Ascending aorta (tissue), 2 donors: ENCODE measurements at regions not wholly inside any gene's neighbourhood (a gene's known extent, or its start where the extent isn't known, plus 50 kb on each side); places are given as distances from the start of the nearest gene placed in this dataset.

Source experiments
- DNase-seq, 2 donors: peaks; one replicate each; pipeline ENCODE4 v3.0.0-alpha.2; 2019; ENCODE audit warnings: low spot score in 2 of 2
- H3K27ac ChIP-seq, 2 donors: fragments of 200-600 bp; sonication (generic); one replicate each; pipeline ENCODE4 v1.5.1; 2016 to 2017; ENCODE audit warnings: mild to moderate bottlenecking in 1 of 2
- H3K27me3 ChIP-seq: fragments of 200-600 bp; sonication (generic); one replicate; pipeline ENCODE4 v1.5.1; 2017
- H3K36me3 ChIP-seq, 2 donors: fragments of 200-600 bp; sonication (generic); one replicate each; pipeline ENCODE4 v1.5.1; 2016
- H3K4me1 ChIP-seq, 2 donors: fragments of 200-600 bp; sonication (generic); one replicate each; pipeline ENCODE4 v1.5.1; 2016 to 2017; ENCODE audit warnings: mild to moderate bottlenecking in 1 of 2
- H3K4me3 ChIP-seq, 2 donors: fragments of 200-600 bp; sonication (generic); one replicate each; pipeline ENCODE4 v1.5.1; 2016 to 2017; ENCODE audit warnings: mild to moderate bottlenecking in 1 of 2
- H3K9me3 ChIP-seq, 2 donors: fragments of 200-600 bp; sonication (generic); one replicate each; pipeline ENCODE4 v1.5.1; 2016
- CTCF ChIP-seq, 3 experiments: fragments of 200-600 bp in 2 of 3; fragments of 450-650 bp in 1 of 3; sonication (generic) in 2 of 3; IDR thresholded peaks; one replicate each; pipeline ENCODE4 v1.5.1; 2016 to 2019; ENCODE audit warnings: antibody characterized with exemption in 3 of 3, mild to moderate bottlenecking in 1 of 3, moderate library complexity in 1 of 3
- intact Hi-C: fragments of 100-400 bp; cut with DNase I; formaldehyde crosslinking; loops from one replicate; pipeline ENCODE4 v1.15.1; 2023

GRCh38 chr13:60286707-60287106 lies 110.3 kb upstream of the TDRD3 start:
- H3K4me3 ChIP-seq = no peak overlapping the region
- intact Hi-C loops = no loop called here
- H3K36me3 ChIP-seq = no peaks in the 10 kb centered on the region
- no peak overlapping the region for H3K27ac ChIP-seq
- H3K4me1 ChIP-seq = no peaks in the 10 kb centered on the region
- no peak for TF ChIP-seq CTCF (IDR thresholded peaks at IDR 0.05)
- no peaks in the 10 kb centered on the region for H3K27me3 ChIP-seq
- H3K9me3 ChIP-seq = no peaks in the 10 kb centered on the region
- no peak for DNase-seq

GRCh38 chr13:60288569-60288968 lies 108.5 kb upstream of the TDRD3 start:
- H3K4me1 ChIP-seq = no peaks in the 10 kb centered on the region
- H3K4me3 ChIP-seq = no peak overlapping the region
- no peak for DNase-seq
- H3K27me3 ChIP-seq = no peaks in the 10 kb centered on the region
- TF ChIP-seq CTCF (IDR thresholded peaks at IDR 0.05) = no peak
- H3K36me3 ChIP-seq = no peaks in the 10 kb centered on the region
- intact Hi-C loops = no loop called here
- no peak overlapping the region for H3K27ac ChIP-seq
- H3K9me3 ChIP-seq = no peaks in the 10 kb centered on the region

GRCh38 chr13:60303166-60303565 lies 93.9 kb upstream of the TDRD3 start:
- Histone ChIP-seq H3K27ac (no peak overlapping the region), H3K4me1 (no peaks in the 10 kb centered on the region), H3K4me3 (no peak overlapping the region), H3K9me3 (no peaks in the 10 kb centered on the region), H3K36me3 (no peaks in the 10 kb centered on the region), H3K27me3 (no peaks in the 10 kb centered on the region)
- DNase-seq = no peak
- no peak for TF ChIP-seq CTCF (IDR thresholded peaks at IDR 0.05)
- intact Hi-C loops = no loop called here

GRCh38 chr13:60311527-60311926 lies 85.5 kb upstream of the TDRD3 start:
- Histone ChIP-seq H3K4me3 (no peak overlapping the region), H3K27me3 (no peaks in the 10 kb centered on the region), H3K4me1 (no peaks in the 10 kb centered on the region), H3K9me3 (no peaks in the 10 kb centered on the region), H3K36me3 (no peaks in the 10 kb centered on the region), H3K27ac (no peak overlapping the region)
- no peak for TF ChIP-seq CTCF (IDR thresholded peaks at IDR 0.05)
- no peak for DNase-seq
- intact Hi-C loops = no loop called here

GRCh38 chr13:60312851-60313505 lies 84.0 kb upstream of the TDRD3 start:
- Histone ChIP-seq H3K27me3 (no peaks in the 10 kb centered on the region), H3K4me1 (no peaks in the 10 kb centered on the region), H3K9me3 (no peaks in the 10 kb centered on the region), H3K27ac (no peak overlapping the region), H3K36me3 (no peaks in the 10 kb centered on the region), H3K4me3 (no peak overlapping the region)
- intact Hi-C loops = no loop called here
- TF ChIP-seq CTCF (IDR thresholded peaks at IDR 0.05) = no peak
- DNase-seq = no peak

GRCh38 chr13:60318186-60318585 lies 78.8 kb upstream of the TDRD3 start:
- no peaks in the 10 kb centered on the region for H3K27me3 ChIP-seq
- H3K9me3 ChIP-seq = no peaks in the 10 kb centered on the region
- no peaks in the 10 kb centered on the region for H3K4me1 ChIP-seq
- no peak for DNase-seq
- H3K36me3 ChIP-seq = no peaks in the 10 kb centered on the region
- no peak for TF ChIP-seq CTCF (IDR thresholded peaks at IDR 0.05)
- no peak overlapping the region for H3K27ac ChIP-seq
- intact Hi-C loops = no loop called here
- no peak overlapping the region for H3K4me3 ChIP-seq
